ENCODE measurements at regions not wholly inside any gene's neighbourhood (a gene's known extent, or its start where the extent isn't known, plus 50 kb on each side); places are given as distances from the start of the nearest gene placed in this dataset.
A peak's percentile ranks its signal among the peaks of the same experiment; 100 is the strongest.

DNA sequence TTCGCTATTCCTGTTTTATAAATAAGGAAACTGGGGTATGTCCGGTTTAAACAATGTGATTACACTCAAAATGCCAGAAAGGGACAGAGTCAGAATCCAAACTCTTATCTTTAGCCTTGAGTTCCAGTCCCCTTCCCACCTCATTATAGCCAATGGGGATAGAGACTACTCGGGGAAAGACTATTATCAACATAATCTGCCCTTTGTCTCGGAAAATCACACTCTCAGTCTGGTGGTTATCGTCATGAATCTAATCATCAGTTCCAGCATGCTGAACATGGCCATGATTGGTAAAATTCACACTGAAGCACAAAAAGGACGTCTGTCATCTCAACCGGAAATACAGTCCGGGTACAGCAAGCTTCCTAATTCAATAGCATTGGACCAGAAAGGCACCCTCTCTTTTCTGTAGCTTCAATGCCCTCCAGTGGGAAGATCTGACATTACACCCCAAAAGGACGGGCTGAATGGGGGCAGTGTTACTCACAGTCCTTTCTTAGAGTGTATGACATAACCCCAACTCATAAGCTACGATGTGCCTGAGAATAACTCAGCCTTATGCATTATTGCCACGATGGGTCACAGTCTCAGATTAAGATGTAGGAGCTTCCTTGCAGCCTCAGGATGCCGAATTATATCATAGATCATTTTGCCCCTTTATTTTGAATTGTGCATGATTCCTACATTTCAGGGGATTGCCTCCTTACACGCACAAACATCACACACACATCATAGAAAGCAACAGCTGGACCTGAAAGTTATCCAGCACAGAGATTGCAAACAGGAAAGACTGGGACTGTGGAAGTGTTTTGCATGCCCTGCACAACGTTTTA, 390.4 kb upstream of the LMCD1 start:
- TF ChIP-seq, protein P1, sequence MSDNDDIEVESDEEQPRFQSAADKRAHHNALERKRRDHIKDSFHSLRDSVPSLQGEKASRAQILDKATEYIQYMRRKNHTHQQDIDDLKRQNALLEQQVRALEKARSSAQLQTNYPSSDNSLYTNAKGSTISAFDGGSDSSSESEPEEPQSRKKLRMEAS (IDR thresholded peaks at IDR 0.05; ENCODE audit: insufficient read depth, insufficient read length) = no peak
- TF ChIP-seq JUN (IDR thresholded peaks at IDR 0.05; ENCODE audit: borderline replicate concordance, insufficient read depth, insufficient read length, low read depth) (peak; percentile 12), EZH2 (IDR thresholded peaks at IDR 0.05; ENCODE audit: borderline replicate concordance, low read depth, low read length, severe bottlenecking) (no peak), FOS (IDR thresholded peaks at IDR 0.05; ENCODE audit: borderline replicate concordance, insufficient read depth, low read length) (no peak), GATA2 (IDR thresholded peaks at IDR 0.05; ENCODE audit: insufficient read depth, insufficient read length, low read depth, low read length) (peak; percentile 52), POLR2A (IDR thresholded peaks at IDR 0.05; ENCODE audit: low read depth, low read length) (no peak), POLR2AphosphoS5 (IDR thresholded peaks at IDR 0.05; ENCODE audit: insufficient read depth, low read depth, low read length) (no peak), MYC (IDR thresholded peaks at IDR 0.05; ENCODE audit: low read depth, low read length) (no peak)
- TF ChIP-seq, protein P2, sequence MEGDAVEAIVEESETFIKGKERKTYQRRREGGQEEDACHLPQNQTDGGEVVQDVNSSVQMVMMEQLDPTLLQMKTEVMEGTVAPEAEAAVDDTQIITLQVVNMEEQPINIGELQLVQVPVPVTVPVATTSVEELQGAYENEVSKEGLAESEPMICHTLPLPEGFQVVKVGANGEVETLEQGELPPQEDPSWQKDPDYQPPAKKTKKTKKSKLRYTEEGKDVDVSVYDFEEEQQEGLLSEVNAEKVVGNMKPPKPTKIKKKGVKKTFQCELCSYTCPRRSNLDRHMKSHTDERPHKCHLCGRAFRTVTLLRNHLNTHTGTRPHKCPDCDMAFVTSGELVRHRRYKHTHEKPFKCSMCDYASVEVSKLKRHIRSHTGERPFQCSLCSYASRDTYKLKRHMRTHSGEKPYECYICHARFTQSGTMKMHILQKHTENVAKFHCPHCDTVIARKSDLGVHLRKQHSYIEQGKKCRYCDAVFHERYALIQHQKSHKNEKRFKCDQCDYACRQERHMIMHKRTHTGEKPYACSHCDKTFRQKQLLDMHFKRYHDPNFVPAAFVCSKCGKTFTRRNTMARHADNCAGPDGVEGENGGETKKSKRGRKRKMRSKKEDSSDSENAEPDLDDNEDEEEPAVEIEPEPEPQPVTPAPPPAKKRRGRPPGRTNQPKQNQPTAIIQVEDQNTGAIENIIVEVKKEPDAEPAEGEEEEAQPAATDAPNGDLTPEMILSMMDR (IDR thresholded peaks at IDR 0.05; ENCODE audit: extremely low read depth in 1 of 2, insufficient read depth in 1 of 2, low read depth in 1 of 2, low read length in 2 of 2) = peak; percentile 67 to 82

More for the DNA sequence above, 390.4 kb upstream of the LMCD1 start:
- dilution Hi-C loops (cut with MboI; ENCODE audit: extremely low pct_ligation_motif_present, low sequenced_read_pairs) = no loop called here
- H3K79me2 ChIP-seq (ENCODE audit: control insufficient read depth, insufficient read depth, low read length) = no peaks in the 10 kb centered on the region
- FAIRE-seq (peak; percentile 95), DNase-seq (ENCODE audit: low read depth, low spot score) (peak; percentile 91)
- peak overlapping the region; percentile 37 for H3K27ac ChIP-seq (ENCODE audit: insufficient read depth, low read depth, low read length)
- H3K9ac ChIP-seq (replicated peaks; ENCODE audit: extremely low read depth, insufficient read depth, low read length) = peak overlapping the region; percentile 35
- peak overlapping the region in 2 of 3 experiments; percentile 31 to 43 for H3K4me3 ChIP-seq (replicated peaks in 1 of 3; ENCODE audit: insufficient read depth in 1 of 3, low read depth in 1 of 3, low read length in 3 of 3)
- H4K20me1 ChIP-seq (replicated peaks; ENCODE audit: control insufficient read depth, extremely low read depth, insufficient read depth, low read length) = no peaks in the 10 kb centered on the region
- no TSS peak for BruUV-seq (replicated peaks)
- H3K36me3 ChIP-seq (ENCODE audit: control insufficient read depth in 2 of 2, extremely low read depth in 1 of 2, insufficient read depth in 2 of 2, low read length in 2 of 2) = no peaks in the 10 kb centered on the region
- no peaks in the 10 kb centered on the region for H3K9me1 ChIP-seq (replicated peaks; ENCODE audit: control insufficient read depth, extremely low read depth, insufficient read depth, low read length)
- peak overlapping the region; percentile 82 for H2AFZ ChIP-seq (ENCODE audit: low read depth, low read length)
- H3K4me1 ChIP-seq (ENCODE audit: control insufficient read depth, extremely low read depth, insufficient read depth, low read length) = peaks cover 6% of the 10 kb centered on the region
- no peaks in the 10 kb centered on the region for H3K9me3 ChIP-seq (replicated peaks; ENCODE audit: control insufficient read depth, insufficient read depth, low read length)
- ChIA-PET CTCF (interaction anchor here (0.6 to 4.3 kb wide), 37 partner anchors 9 to 1661 kb away, joined by 3 to 54 read pairs (median 4); no protein-coding TSS in a partner anchor), POLR2A (no interaction called here)
- intact Hi-C loops (cut with micrococcal nuclease) = loop anchor here (1.0 to 5.0 kb wide), 14 partner anchors 234 to 1320 kb away; no protein-coding TSS in a partner anchor
- peak overlapping the region; percentile 62 for H3K4me2 ChIP-seq (ENCODE audit: insufficient read depth, low read length)
- no peaks in the 10 kb centered on the region for H3K27me3 ChIP-seq (ENCODE audit: control insufficient read depth in 2 of 2, insufficient read depth in 2 of 2, low read length in 2 of 2)

All from endothelial cell of umbilical vein (primary cell).